DMS114 treated with DMSO at 0.1 percent for 48 hours (cell line): ENCODE measurements at regions not wholly inside any gene's neighbourhood (a gene's known extent, or its start where the extent isn't known, plus 50 kb on each side); places are given as distances from the start of the nearest gene placed in this dataset.

Experiments used
- DNase-seq: peaks from one replicate; lab custom pipeline; 2025; ENCODE audit not compliant: unreplicated experiment; lab: John Stamatoyannopoulos, UW

DNA sequence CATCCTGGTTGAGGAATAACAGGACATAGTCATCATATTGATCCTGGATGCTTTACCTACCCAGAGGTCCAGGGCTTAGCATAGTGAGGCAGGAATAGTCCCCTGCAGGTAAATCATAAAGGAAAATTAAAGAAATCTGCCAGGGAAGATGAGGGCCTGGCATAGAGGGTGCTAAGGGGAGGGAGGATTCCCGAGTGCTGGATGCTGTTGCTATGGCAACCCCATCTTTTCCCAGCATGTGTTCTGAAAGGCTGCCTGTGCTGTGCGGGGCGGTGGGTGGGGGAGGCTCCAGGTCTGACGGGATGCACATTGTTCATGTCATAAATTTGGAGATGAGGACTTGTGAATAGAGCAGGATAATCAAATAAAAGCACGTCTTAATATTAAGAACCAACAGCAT lies 212.6 kb upstream of the PCSK2 start:
- no peak for DNase-seq

DNA sequence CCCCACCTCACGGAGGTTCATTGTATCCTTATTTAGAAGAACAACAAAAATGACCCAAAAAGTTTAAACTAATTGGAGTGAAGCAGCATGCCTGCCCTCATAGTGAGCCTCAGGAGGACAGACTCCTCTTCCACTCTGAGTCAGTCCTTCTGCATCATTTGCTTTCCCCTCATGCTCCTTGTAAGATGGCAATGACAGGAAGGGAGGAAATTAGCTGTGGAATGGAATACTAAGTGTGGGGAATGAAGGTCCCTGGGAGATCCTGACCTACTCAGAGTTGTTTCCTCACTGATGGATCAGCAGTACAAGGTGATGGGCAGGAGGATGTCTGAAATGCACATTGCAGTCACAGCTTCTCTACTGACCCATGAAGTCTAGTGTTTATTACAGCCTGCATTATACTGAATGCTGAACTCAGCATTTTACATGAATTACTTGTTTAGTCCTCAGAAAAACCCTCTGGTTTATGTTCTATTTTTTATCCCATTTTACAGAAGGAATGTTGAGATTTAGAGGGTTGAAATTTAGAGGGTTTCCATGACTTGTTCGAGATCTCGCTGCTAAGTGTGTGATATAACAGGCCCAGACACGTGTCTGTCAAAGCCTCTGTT lies 212.0 kb upstream of the PCSK2 start:
- no peak for DNase-seq

DNA sequence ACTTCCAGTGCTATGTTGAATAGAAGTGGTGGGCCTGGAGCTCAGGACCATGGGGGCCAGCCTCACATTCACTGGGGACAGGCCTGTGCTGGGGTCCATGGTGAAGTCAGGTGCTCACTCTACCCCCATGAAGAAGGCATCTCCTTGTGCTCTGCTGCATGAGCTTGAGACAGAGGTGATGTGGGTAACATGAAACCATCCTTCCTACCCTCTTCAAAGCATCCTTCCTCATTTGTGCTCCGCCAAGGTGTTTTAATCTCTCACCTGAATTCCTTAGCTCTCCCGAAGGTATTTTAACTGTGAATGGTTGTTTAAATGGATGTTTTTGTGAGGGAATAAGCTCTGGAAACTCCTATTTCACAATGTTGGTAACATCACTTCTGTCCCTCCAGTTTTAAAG lies 209.6 kb upstream of the PCSK2 start:
- DNase-seq: no peak

DNA sequence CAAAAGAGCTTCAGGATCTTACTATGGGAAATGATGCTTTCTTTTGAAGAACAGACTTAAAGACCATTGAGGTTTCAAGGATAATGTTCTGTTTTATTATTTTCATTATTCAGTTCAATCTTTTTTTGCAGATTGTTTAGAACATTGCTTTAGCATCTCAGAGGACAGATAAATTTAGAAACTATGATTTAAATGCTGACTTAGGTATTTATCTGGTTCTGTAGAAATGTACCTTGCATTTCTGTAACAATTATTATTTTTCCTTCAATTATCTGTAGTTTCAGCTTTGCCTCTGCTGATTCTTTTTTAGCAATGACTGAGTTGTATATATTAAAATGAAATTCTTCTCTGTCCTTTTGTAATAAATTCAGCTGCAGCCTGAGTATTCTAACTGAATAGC lies 205.4 kb upstream of the PCSK2 start:
- DNase-seq: no peak

DNA sequence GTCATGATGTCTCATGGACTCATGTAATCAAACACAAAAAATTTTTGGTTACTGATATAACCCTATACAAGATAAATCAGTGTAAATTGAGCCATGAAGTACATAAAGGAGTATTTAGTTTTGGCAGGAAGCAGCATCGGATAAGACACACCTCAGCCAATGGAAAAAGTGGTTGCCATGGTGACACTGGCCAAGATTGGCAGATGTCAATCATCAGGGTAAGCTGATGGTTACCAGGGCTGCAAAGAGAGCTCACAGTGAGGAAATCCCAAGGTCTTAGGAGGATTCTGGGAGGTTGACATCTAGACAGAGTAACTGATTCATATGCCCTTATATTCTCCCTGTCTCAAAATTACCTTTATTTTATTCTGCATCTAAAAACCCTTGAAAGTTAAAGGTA lies 203.8 kb upstream of the PCSK2 start:
- no peak for DNase-seq

DNA sequence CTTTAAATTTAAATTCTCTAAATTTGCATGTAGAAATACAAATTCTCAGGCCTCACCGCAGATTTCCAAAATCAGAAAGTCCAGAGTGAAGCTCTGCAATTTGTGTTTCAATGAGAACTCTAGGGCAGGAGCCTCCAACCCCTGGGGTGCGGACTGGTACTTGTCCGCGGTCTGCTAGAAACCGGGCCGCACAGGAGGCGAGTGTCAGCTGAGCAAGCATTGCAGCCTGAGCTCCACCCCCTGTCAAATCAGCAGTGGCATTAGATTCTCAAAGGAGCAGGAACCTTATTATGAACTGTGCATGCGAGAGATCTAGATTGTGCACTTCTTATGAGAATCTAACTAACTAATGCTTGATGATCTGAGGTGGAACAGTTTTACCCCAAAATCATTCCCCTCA lies 203.0 kb upstream of the PCSK2 start:
- no peak for DNase-seq

DNA sequence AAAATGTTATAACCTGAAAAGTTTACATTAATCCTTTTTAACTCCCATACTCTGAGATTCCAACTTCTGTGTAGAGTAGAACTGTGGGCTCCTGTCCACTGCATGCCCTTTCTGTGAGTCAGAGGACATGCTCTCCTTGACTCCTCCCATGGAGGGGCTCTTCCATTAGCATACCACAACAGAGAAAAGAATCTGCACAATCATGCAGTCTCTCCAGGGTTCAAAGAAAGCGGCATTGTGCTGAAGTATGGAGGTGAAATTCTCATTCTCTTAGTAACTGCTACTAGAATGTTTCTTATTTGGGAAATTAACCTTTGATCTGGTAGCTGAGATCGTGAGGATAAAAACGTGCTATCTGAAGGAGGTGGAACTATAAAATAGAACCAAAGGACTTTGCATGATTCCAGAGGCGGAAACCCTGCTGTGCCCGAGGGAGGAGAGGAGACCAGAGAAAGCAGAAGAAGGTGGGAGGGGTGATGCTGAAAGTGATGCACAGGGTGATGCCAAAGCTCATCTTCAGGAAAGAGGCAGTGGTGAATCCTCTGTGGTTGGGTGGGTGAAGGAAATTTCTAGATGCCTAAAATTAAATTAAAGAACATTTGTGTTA lies 202.2 kb upstream of the PCSK2 start:
- no peak for DNase-seq

DNA sequence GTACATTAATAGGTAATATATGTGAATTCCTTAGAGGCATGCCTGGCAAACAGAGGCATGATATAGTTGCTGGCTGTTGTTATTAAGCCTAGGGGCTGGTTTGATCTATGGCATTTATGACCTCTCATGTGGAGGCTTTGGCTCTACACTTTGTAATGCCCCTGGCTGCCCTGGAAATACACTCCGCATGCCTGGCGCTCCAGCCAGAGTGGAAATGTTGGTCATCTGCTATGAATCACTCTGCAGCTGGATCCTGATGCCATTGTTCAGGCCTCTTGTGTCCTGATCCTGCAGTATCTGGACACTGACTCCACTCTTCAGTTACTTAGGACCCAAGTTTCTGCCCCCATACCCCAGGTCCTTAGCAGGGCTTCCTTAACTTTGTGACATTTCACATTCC lies 200.5 kb upstream of the PCSK2 start:
- no peak for DNase-seq

DNA sequence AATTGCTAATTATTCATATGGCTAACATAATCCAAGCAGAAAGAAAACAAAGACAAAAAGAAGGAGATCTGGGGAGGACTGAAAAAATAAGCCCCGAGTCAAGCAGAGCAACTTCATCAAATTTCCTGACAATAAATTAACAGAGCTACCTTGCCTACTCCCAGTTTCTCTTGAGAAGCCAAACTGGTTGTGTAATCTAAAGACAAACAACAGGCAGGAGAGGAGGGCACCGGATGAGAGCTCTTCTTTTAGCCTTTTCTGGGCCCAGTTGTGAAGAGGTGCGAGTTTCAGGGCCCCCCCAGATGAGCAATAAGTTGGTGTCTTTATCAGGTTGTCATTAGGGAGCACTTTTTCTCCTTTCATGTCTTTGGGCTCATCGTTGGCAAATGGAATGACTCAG lies 197.1 kb upstream of the PCSK2 start:
- DNase-seq: no peak

DNA sequence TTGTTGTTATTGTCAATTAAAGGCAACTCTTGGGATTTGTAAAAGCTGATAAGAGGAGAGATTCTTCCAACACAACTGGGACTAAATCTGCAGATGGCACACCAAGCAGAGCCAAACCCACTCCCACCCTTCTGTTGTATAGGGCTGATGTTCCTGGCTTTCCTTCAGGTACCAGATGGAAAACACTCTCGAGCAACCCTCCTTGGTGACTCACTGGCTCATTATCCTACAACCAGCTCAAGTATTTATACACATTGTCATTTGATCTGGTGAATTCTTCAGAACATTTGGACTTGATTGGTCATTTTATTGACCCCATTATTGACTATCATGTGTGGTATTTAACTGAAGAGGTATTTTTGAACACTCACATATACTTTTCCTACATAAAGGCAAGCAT lies 190.3 kb upstream of the PCSK2 start:
- DNase-seq: no peak

DNA sequence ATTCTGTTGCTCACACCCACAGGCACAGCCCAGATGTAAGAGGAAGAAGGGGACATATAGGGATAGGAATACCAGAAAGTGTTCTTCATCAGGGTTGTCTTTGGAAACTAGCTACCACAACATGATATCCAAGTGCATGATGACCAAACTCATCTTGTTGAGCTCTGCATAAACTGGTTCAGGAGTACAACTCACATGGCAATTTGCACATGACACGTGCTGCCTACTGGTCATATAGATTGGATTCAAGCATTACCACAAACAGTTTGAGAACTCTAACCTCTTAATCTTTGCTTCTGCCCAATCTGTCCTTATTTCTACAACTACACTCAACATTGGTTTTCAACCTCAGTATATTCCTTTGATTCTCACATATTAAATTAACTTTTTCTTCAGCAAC lies 184.7 kb upstream of the PCSK2 start:
- DNase-seq: no peak

DNA sequence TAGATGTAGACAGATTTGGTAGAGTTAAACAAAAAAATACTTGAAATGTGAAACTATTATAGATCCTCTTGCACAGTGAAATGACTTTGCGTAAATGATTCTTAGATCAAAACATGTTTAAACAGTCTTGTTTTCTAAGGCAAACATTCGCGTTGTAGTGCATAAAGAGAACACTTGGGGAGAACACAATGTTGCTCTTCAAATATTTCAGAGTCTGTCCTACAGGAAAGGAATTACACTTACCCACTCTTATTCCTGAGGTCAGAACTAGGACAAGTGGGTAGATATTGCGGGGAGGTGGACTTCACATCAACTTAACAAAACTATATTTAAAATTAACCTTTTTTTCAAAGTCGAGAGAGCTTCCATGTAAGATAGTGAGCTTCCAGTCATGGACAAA lies 183.5 kb upstream of the PCSK2 start:
- DNase-seq: no peak

DNA sequence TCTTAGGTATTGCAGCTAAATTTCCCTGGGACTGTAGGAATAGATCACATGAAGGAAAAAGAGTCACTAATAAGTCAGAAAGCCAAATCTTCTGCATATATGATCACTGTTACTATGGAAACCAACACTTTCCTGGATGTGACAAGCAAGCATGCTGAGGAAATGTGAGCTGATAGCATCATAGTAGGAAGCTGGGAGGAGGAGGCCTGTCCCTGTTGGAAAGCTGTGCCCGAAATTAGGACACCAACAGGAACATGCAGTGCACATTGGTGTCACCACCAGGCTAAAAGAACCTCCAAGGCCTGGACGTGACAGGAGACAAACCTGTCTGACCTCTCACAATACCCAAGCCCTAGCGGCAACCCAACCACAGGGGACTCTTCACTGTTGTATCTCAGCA lies 181.9 kb upstream of the PCSK2 start:
- DNase-seq: no peak

DNA sequence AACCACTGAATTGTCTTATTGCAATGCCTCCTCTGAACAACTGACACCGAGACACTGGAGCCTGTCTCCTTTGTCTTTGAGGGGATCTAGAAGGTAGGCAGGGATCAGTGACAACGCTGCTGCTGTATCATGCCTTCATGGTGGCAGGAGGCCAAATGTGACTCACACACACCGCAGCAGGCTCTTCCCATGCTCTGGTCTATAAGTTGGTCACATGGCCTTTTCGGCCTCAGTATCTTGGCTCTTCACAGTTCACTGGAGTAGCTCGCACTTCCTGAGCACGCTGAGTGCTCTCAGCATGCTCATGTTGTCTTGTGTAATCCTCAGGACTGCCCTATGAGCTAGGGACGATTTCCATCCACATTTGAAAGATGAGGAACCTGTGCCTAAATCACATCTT lies 167.4 kb upstream of the PCSK2 start:
- no peak for DNase-seq

DNA sequence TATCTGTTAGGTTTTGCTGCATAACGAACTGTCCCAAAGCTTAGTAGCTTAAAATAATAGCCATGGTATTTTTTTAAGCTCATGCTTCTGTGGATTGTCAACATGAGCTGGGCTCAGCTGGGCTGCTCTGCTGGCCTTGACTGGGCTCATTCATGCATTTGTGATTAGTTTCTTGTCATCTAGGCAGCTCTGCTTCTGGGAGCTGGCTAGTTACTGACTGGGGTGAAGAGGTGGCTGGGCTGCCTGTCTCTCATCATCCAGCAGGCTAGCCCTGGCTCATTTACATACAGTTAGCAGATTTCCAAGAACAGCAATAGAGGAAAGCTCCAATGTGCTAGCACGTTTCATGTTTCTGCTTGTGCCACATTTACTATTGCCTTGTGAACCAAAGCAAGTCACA lies 165.1 kb upstream of the PCSK2 start:
- no peak for DNase-seq

DNA sequence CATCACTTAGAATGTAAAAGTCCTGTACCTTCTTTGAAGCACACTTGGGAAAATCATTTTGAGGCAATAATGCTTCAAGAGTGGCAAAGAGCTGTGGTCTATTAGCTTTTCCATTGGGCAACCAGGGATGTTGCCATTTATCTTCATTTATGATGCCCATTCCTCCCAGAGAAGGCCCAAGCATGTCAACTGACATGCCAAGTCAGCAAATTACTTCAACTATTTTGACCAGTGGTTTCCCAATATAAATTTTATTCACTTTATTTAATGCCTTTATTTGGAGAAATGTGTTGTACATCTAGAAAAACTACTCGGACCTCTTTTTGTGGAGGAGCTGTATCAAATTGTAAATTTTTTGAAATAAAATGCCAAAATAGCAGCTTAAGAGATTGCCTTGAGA lies 164.1 kb upstream of the PCSK2 start:
- no peak for DNase-seq

DNA sequence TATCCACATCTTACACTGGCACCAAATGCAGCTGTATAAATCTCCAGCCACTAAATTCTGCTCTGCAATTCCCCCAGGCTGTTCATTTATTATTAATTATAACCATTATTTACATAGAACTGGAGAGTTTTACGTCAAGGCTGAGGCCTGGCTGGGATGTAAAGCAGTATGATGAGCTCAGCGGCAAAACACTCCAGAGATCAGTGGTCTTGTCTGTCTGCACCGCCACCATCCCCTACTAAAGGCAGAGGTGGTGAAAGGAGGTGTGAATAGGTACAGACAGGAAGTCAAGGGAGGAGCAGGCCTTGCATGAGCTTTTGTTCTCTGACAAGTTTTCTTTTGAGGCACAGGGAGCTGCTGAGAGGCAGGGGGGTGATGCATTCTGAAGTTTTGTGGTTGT lies 159.9 kb upstream of the PCSK2 start:
- no peak for DNase-seq

DNA sequence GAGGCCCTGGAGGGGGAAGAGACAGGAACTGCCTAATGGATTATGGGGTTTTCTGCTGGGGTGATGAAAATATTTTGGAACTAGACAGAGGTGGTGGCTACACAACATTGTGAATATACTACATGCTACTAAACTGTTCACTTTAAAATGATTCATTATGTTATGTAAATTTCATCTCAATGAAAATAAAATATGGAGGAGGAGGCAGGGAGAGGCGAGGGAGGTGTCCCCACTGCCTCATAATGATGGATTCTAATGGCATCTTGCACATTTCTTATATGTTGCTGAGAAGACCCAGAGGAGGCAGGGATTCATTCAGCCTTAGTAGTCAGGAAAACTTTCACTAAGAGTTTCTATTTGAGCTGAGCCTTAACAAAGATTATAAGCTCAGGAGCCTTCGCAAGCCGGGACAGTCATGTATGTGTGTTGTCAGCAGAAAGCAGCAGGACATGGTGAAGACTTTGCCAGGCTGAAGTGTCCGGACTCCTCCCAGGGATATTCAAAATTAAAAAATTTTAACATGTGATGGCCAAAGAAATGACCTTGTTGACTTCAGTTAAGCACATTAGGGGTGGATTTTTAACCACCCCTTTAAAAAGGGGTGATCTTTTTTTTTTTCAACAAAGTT lies 158.6 kb upstream of the PCSK2 start:
- no peak for DNase-seq

DNA sequence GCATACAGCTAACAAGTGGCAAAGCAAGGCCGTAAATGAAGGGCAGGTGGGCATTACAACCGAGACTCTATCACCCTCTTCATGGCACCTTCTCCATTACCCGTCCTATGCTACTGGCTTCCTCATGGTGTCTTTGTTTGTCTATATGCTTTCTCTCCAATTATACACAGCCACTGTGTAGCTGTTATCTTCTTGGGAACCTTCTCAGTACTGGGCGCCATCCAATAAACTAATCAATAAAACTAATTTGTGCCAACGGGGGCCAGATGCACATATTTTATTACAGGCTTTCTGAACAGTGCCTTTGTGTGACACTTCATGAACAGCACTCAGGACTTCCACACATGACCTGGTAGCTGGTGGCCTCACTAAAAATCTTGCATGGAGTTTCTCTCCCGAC lies 149.8 kb upstream of the PCSK2 start:
- DNase-seq: no peak

DNA sequence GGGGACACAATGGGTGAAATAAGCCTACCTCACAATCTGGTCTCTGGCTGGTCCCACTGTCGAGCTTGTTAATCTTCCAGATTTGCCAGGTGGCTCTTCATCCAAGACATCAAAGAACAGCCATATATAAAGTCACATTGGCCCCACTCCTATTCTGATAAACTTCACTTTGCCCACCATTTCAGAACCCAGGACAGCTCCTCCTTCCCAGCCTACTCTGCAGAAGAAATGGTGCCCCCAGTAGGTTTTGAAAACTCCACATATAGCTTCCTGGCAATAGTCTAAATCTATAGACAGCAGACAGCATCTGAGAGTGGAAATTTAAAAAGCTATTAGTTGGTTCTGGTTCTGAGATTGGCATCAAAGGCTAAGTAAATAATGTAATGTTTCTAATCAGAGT lies 143.1 kb upstream of the PCSK2 start:
- DNase-seq: no peak

DNA sequence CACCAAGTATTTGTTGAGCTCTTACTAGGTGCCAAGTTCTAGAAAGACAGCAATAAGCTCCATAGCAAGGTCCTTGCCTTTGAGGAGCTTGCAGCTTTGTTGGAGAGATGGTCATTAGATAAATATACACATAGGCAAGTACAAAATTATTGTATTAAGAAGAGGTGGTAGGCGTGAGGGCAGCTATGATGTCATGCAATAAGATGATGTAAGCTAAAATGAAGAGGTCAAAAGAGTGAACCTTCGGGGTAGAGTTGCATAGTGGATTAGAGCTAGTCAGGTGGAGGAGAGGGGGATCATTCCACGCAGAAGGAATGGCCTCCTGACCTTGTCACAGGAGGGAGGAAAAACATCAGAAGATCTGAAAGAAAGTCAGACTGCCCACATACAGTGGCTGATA lies 141.9 kb upstream of the PCSK2 start:
- DNase-seq: no peak

DNA sequence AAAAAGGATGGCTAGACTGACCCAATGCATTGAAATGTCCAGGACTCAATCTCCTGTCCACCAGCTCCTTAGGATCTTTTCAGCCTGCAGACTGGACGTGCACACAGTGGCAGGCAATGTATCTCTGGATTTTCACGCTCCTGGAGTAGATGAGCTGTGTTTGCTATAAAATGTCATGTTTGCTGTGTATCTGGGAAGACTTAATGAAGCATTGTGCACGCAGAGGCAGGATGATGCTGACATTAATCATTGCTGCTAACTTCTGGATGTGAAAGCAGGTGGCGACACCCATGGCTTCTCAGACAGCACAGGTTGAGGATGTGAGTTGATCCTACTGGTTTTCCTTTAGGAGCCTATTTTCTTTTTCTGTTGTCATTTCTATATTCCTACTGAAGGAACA lies 133.1 kb upstream of the PCSK2 start:
- no peak for DNase-seq

DNA sequence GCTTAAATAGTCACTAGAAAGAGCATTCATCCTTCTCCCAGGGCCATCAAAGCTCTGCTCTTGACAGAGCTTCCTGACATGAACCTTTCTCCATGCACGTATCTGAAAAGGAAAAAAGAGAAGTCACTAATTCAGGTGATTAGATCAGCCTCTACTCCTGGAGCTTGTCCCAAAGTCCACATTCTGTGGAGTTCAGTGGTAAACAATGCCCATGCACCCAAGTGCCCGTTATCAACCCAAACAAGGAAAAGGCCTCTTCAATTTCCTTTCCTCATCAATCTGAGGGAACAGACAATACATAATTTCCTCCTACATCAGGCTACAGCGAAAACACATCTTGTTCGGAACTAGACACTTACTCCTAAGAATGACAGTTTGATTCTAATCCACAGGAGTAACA lies 129.2 kb upstream of the PCSK2 start:
- no peak for DNase-seq
